GM12865 (cell line): ENCODE measurements at regions not wholly inside any gene's neighbourhood (a gene's known extent, or its start where the extent isn't known, plus 50 kb on each side); places are given as distances from the start of the nearest gene placed in this dataset.

Experiments used
- DNase-seq: peaks from one replicate; pipeline ENCODE4 v3.0.0; 2010; ENCODE audit warnings: low read depth
- H3K4me3 ChIP-seq: 2 replicates; pipeline ENCODE4 v1.5.1; 2011; ENCODE audit warnings: mild to moderate bottlenecking, low read depth, low read length, control low read depth
- TF ChIP-seq, protein P1 (sequence below): IDR thresholded peaks from 2 replicates; pipeline ENCODE4 v1.5.1; 2011; ENCODE audit warnings: low read length, control low read depth, low read depth, inconsistent platforms; ENCODE audit not compliant: insufficient read depth; ENCODE audit errors: missing control alignments

DNA sequence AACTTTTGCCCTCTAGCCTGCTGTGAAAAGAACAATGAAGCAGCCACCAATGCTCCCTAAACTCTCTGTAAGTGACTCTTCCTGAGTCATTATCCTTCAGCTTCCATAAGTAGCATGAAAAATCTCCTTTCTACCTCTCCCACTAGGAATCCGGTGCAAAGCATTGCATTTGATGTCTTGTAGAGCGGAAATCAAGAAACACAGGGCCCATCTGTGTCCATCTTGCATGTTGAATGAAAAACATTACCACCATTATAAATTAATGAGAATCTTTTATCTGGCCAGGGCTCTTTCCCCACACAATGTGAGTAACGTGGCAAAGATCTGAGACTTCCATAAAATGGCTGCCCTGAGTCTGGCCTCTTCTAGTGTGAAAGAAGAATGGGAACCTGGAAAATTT is 324.4 kb downstream of the ADGRL2 start:
- H3K4me3 ChIP-seq, result no peak overlapping the region
- DNase-seq, result no peak
- TF ChIP-seq, protein P1, sequence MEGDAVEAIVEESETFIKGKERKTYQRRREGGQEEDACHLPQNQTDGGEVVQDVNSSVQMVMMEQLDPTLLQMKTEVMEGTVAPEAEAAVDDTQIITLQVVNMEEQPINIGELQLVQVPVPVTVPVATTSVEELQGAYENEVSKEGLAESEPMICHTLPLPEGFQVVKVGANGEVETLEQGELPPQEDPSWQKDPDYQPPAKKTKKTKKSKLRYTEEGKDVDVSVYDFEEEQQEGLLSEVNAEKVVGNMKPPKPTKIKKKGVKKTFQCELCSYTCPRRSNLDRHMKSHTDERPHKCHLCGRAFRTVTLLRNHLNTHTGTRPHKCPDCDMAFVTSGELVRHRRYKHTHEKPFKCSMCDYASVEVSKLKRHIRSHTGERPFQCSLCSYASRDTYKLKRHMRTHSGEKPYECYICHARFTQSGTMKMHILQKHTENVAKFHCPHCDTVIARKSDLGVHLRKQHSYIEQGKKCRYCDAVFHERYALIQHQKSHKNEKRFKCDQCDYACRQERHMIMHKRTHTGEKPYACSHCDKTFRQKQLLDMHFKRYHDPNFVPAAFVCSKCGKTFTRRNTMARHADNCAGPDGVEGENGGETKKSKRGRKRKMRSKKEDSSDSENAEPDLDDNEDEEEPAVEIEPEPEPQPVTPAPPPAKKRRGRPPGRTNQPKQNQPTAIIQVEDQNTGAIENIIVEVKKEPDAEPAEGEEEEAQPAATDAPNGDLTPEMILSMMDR, result no peak

DNA sequence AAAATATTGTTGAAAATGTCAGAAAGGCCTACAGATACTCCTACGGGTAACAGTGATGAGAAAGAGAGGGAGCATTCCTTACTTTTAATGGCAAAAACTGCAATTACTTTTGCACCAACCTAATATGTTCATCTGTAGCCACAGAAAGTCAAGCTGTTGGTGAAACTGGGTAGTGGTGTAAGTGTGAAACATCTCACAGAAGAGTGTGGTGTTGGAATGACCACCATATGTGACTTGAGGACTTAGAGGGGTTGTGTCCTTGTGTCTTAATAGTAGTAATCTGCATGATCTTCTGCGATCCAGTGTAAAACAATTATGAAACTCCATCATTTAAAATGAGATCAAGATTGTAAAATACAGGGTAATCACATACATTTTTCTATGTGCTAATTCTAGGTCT is 320.7 kb downstream of the ADGRL2 start:
- DNase-seq, result no peak
- no peak overlapping the region for H3K4me3 ChIP-seq
- TF ChIP-seq, protein P1, result no peak

- no peak for DNase-seq
- H3K4me3 ChIP-seq, result no peak overlapping the region
- TF ChIP-seq, protein P1, result no peak
These were observed 315.4 kb downstream of the ADGRL2 start for GRCh38 chr1:82116105-82116504.

- DNase-seq, result no peak
- no peak overlapping the region for H3K4me3 ChIP-seq
- TF ChIP-seq, protein P1, result no peak
These were observed 314.2 kb downstream of the ADGRL2 start for GRCh38 chr1:82114887-82115286.

- H3K4me3 ChIP-seq, result no peak overlapping the region
- DNase-seq, result no peak
These were observed 309.9 kb downstream of the ADGRL2 start for GRCh38 chr1:82110366-82111254.

DNA sequence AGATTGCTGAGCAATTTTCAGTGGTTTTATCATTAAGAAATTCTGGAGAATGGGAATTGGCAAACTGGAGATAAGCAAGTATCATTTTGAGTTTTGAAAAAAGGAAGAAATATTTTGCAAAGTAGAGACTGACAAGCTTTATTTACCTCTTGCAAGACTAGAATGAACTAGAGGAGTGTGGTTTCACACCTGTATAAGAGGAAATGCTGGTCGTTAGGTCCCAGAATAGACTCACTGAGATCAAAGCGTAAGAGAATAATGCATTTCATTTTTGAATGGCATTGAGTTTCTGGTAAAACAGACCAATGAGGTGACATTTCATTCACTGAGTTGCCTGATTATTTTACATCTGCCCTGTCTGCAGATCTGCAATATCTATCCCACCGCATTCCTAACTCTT is 308.1 kb downstream of the ADGRL2 start:
- peak; percentile 9 for DNase-seq
- no peak overlapping the region for H3K4me3 ChIP-seq
- TF ChIP-seq, protein P1, result no peak

More at GRCh38 chr1:82110366-82111254, 309.9 kb downstream of the ADGRL2 start:
- TF ChIP-seq, protein P1, result no peak
